GM19468 (cell line): ENCODE measurements at regions not wholly inside any gene's neighbourhood (a gene's known extent, or its start where the extent isn't known, plus 50 kb on each side); places are given as distances from the start of the nearest gene placed in this dataset.
"Not testable (repeated sequence)": the region's sequence is repeated elsewhere in the genome, so short reads cannot be mapped to it uniquely, and the experiment has no call there.

Experiments used
- ATAC-seq: cut with Tn5 transposase; IDR thresholded peaks from one replicate; pipeline ENCODE4 v1.9.1; 2021; ENCODE audit warnings: mild to moderate bottlenecking, moderate library complexity, moderate number of reproducible peaks; ENCODE audit not compliant: unreplicated experiment; ENCODE audit errors: extremely low read depth

DNA sequence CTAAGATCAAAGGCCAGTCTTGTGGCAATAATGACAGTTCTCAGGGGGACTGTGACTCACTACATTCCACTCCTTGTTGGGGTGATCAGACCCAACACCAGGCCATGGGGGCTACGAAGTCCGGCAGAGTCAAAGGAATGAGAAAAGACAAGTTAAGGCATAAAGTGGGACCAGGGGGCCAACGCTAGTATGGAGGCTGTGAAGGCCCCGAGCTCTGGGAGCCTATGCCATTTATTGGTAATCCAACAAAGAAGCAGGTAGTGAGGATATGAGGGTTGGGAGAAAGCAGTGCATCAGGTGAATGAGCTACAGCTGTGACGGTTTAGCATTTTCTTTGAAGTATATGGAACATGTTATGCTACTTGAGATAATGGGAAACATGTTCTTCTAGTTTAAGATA, 104.4 kb upstream of the C2CD4B start:
- ATAC-seq: no peak

DNA sequence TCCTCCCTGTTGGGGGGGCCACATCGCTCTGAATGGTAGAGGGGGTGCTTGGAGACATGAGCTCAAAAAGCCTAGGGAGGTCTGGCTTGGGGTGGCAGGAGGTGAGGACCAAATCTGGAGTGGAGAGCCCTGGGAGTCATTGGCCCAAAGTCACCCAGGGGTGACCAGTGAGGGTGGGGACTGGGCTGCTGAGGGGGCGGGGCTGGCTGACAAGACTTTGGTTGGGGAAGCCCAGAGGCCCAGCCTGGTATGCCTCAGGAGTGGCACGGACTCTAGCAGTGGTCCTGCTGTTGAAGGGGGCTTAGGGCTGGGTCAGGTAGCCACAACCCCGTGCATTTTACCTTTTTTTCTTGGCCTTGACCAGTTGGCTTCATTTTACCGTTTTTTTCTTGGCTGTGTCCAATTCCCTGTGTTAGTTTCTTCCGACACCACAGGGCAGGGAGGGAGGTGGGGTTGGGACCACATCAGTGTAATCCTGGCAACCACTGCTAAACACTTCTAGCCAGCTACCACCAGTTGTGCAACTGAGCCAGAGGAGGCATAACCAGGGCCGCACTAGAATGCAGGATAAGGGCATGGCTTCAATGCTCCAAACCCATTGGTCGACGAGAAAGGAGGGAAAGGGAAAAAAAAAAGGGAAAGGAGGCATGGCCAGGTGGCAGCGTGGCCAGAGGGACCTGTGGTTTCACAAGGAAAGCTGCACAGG, 105.3 kb upstream of the C2CD4B start:
- no peak for ATAC-seq

DNA sequence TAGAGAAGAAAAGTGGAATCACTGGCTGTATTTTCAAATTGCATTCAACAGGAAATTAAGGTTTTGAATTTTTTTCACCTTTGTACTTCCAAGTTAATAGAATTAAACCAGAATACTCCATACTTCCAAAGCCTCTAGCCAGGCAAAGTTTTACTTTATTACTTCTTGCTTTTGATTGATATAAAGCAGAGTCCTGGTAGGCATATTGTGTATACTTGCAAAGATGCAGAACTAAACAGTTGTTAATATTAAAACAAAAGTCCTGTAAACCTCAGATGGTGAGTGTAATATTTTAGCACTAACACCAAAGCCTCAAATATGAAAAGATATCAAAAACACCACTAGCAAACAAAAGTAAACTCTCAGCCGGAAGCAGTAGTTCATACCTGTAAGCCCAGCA, 107.2 kb upstream of the C2CD4B start:
- no peak for ATAC-seq

DNA sequence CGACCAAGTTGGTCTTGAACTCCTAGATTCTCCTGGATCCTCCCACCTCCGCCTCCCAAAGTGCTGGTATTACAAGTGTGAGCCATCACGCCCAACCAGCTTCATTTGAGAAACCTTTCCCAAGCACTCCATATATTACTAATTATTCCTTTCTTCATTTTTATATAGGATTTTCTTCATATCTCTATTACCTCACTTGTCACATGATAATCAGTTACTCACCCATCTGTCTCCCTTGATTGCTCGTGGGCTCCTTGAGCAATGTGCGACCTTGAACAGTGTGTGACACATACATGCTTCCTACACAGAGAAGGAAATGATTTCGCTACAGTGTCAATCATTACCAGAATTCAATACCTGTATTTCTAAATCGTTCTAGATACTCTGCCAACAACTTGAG, 110.7 kb upstream of the C2CD4B start:
- no peak for ATAC-seq

DNA sequence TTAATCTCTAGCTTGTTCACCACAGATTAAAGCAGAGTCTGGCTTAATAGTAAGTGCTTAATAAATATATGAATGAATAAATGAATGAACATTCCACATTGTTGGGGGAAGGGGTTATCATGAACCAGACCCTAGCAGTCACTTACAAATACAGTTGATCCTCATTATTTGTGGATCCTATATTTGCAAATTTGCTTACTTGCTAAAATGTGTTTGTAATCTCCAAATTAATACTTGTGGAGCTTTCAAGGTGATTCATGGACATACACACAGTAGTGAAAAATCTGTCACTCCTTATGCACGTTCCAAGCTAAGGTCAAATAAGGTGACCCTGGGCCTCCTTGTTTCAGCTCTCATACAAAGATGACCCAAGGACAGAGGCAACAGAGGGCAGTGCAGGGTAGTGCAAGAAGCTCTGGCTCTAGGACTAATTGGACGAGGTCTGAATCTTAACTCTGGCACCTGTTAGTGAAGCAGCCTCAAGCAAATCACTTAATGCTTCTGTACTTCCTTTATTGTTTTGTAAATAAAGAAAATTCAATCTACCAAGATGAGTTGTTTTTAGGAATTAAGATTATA, 112.8 kb upstream of the C2CD4B start:
- no peak for ATAC-seq

DNA sequence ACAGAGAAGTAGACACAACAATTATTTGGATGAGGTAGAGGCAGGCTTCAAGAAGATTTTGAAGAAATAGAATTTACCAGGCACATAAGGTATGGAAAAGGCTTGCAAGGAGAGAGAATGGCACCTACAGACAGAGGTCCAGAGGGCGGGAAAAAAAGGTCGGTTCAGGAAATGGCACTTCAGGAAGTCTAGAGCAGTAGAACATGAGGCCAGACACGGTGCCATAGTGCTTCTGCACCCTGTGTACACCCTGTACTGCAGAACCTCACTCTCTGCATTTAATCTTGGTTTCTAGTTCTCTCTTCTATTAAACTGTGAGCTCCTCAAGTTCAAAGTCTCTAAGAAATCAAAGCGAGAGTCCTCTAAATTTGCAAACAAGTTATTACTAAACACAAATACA, 113.4 kb upstream of the C2CD4B start:
- ATAC-seq: no peak

DNA sequence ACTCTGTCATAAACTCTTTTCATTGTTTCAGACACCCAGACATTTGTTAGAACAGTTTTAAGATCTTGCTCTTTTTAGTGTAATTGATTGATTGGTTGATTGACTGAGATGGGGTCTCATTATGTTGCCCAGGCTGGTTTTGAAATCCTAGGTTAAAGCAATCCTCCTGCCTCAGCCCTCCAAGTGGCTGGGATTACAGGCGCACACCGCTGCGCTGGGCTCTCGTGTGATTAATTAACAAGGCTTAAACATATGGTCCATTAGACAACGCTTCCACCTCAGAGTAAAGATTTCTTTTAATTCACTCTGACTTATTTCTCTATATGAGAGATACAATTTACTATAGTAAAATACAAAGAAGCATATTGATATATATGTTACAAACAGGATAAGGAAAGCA, 114.0 kb upstream of the C2CD4B start:
- no peak for ATAC-seq

DNA sequence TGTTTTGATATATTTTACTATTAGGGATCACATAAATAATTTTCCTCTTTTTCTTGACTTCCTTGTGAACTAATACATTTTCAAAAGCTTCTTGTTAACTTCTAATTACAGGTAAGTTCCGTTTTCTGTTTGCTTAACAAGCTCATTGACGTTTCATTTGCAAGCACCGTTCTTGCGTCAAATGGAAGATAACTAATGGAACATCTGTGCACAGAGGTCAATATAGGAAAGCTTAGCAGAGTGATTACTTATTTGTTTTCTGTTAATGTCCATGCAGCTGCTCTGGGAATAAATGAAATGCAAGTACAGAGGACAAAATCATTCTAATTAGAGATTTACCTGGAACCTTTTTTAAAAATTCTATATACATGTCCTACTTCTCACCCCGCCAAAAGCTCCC, 115.5 kb upstream of the C2CD4B start:
- ATAC-seq: no peak

DNA sequence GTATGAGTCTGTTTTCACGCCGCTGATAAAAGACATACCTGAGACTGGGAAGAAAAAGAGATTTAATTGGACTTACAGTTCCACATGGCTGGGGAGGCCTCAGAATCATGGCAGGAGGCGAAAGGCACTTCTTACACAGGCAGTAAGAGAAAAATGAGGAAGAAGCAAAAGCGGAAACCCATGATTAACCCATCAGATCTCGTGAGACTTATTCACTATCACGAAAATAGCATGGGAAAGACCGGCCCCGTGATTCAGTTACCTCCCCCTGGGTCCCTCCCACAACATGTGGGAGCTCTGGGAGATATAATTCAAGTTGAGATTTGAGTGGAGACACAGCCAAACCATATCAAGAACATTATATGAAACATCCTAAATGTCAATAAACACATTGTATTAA, 116.7 kb upstream of the C2CD4B start:
- ATAC-seq: not testable (repeated sequence)

DNA sequence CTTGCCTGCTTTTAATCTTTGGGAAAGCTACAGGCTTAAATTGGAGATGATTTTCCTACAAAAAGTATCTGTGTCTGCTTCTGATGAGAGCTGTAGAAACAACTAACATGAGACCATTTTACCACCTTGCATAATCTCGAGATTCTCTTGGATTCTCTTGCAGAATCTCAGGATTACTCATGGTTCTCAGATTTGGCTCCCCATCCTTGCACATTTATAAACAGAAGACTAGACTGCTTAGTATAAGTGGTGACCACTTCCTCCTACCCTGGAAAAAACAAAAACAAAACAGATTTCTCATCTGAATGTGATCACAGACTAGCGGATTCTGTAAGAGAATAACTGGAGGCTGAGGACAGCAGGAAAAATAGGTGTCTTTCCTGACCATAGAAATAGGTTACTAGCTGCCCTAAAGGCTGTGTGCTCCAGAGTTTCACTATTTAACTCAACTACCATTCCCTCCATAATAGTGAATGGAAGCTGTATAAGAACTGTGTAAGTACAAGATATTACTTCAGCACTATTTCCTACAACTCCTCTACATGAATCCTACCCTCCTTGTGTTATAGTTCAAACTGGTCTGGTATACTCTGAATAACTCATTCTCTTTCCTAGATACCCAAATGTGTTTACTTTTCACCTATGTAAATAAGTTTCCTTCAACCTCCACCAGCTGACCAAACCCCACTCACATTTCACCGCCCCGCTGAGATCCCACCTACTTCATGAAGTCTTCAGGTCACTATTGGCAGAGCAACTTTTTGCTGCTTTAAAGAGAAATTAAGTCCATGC, 122.2 kb upstream of the C2CD4B start:
- no peak for ATAC-seq

DNA sequence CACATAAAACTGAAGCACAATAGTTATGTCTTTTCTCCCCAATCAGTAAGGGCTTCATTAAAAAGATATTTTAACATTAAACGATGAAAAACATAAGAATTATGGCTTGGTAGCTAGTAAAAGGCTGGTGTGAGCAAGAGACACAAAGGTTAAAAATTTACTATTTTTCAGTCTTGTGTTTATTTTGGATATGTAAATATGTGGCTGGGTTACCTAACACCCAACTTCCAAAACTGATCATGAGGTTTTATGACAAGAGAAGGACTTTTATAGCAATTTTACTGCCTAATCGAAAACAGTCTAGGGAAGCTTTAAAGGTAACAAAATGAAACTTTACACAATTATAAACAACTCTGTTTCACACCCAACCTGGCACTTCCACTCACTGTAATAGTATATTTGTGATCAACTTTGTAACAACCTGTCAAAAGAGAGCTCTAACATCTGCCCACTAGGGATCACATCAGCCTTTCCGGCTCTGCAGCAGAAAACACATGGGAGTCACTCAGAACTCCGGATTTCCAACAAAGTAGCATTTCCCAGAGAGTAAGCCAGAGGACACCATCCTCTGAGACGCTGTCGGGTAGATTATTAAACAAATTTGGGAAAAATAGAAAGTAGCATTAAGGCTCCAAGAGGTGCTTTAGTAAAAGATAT, 123.4 kb upstream of the C2CD4B start:
- no peak for ATAC-seq

DNA sequence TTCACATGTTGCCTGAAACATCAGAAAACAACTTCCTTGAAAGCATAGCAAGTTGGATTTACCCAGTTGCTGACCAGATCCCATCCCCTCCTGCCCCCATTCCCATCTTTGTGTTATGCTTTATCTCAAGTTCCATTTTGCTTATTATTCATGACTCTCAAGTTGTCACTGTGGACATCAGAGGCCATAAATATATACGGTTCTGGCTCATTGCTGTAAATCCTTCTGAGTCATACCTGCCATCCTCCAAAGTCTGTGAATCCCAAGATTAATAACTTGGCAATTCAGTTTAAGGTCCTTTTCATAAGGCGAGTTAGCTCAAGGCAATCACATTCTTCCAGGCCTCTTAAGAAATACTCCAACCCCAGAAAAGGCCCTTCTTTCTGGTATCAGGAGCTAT, 126.2 kb upstream of the C2CD4B start:
- ATAC-seq: no peak

DNA sequence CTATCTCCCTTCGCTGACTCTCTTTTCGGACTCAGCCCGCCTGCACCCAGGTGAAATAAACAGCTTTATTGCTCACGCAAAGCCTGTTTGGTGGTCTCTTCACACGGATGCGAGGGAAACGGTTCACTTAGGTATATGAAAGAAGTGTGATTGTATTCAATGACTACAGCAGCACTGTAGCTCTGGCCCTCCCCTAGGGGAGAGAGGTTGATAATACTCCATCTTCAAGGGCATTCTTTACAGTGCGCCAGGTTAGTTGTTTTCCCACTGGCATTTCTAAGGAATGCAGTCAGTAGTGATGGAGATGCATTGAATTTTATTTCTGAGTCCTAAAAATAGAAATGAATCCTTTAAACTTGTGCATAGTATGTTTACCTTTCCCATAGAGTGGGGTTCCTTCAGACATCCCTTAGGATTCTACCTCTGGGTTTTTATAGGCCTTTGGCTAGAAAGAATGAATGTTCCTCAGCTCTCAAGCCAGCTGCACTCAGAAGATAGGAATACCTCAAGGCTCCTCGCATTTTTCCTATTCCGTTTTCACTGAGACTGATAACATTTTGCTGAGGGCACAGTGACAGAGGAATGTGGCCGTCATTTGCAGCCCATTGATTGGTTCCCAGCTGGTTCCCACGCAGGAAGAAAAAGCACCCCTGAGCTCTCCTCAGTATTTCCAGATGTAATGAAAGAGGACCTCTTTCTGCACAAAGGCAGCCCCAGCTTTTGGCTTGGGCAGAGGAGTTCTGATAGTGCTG, 131.8 kb upstream of the C2CD4B start:
- ATAC-seq: no peak

DNA sequence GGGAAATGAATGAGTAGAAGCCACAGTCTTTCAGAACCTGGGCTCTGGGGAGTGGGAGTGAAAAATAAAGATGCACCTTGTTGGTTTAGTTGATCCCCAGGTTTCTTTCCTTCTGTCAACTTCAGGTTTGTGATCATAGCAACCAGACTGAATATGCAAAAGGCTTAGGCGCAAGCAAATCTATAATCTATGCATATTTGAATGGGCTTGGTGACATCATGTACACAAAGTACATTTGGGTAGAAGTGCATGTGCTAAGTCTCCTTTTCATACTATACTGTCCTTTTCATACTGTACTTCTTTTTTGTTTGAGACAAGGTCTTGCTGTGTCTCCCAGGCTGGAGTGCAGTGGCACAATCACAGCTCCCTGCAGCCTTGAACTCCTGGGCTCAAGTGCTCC, 132.4 kb upstream of the C2CD4B start:
- no peak for ATAC-seq

DNA sequence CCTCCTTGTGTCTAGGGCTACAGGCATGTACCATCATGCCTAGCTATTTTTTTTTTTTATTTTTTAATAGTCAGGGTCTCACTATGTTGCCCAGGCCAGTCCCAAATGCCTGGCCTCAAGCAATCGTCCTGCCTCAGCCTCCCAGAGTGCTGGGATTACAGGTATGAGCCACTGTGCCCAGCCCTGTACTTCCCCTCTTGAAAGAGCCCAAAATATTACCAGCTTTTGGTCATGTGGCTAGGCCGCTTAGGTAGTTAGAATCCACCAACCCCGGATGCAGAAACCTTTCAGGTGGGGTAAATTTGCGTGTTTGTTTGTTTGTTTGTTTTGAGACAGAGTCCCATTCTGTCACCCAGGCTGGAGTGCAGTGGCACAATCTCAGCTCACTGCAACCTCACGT, 132.8 kb upstream of the C2CD4B start:
- no peak for ATAC-seq

DNA sequence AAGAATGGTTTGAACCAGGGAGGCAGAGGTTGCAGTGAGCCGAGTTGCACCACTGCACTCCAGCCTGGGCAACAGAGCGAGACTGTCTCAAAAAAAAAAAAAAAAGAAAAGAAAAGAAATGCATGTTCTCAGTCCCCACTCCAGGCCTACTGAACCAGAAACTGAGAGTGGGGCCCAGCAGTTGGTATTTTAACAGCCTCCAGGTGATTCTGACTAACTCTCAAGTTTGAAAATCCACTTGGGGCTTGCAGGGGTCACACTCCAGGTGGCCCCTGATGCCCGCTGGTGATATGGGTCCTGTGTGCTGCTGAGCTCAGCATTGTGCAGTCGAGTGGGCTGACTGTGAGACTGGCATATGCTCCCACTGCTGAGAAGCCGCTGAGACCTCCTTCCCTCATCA, 133.7 kb upstream of the C2CD4B start:
- no peak for ATAC-seq

DNA sequence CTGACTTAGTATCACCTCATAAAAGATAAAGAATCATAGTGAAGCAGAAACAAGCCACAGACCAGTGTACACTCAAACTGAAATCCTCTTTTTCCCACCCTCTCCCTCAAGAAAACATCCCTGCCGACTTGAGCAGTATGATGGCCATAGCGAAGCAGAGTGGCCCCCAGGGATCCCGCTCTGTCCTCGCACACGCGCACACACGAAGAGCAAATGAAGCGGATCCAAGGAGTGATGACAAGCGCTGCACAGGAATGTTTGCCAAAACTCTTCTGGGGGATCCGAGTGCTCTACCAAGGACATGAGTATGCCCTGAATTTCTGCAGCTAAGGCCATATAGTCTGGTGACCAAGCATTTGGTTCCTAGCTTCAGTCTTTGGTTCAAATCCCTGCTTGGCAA, 134.5 kb upstream of the C2CD4B start:
- ATAC-seq: no peak

DNA sequence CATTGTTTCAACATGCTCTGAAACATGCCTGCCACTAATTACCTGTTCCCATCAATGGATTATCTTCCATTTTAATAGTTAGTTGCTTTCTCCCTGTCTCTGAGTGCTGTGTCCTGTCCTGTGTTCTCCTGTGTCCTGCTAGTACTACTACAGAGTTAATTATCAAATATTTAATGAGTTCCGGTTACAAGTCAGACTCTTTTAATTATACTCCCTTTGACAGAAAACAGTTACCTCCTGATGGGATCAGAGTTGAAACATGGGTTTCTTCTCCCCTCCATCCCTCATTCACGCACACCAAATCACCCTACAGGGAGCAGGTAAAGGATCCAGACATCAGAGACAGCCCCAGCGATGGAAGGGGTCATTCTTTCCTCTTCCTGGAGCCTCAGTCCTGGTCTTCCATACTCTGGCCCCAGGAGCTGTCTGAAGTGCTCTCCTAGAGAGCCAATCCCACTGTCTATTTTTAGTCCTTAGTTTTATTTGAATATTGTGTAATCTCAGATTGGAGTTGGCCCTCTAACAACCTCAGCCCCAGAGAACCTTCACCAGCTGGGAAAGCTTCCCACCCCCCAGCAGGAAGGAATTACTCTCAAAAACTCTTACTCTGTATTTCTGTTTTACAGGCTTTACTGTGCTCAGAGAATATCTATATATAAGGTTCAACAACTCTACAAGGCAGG, 137.0 kb upstream of the C2CD4B start:
- no peak for ATAC-seq

DNA sequence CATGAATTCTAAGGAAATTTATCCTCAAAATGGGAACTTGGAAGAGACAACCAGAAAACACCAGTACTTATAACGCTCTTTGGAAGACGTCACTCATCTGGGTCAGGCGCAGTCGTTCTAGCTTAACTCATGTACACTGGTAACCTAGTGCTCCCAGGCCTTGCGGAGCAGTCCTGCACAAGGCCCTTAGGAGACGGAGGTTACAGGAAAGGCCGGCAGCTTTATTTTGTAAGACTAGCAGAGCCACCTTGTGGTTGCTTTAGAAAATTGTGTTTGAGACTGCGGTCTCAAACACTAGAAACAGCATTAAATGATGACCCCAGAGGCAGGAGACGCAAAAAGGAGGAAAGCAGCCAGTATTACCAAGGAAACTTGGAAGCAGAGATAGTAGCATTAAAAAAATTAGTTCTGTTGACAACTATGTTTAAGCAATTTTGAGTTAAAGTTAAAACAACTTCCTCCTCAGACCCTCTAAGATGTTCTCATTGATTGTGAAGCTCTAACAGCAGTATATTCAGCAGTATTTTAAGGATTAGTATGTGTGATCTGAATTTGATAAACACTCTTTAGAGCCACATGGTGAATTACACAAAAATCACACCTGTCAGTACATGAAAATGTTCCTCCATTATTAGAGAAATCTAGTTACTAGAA, 141.9 kb upstream of the C2CD4B start:
- no peak for ATAC-seq
